Lower leg skin (tissue), 3 donors: ENCODE measurements at regions not wholly inside any gene's neighbourhood (a gene's known extent, or its start where the extent isn't known, plus 50 kb on each side); places are given as distances from the start of the nearest gene placed in this dataset.

Experiments used
- CTCF ChIP-seq, 3 donors: fragments of 450-650 bp; IDR thresholded peaks; one replicate each; pipeline ENCODE4 v1.5.1; 2016; ENCODE audit warnings: antibody characterized with exemption in 3 of 3, mild to moderate bottlenecking in 3 of 3, moderate library complexity in 2 of 3
- POLR2A ChIP-seq, 2 donors: fragments of 450-650 bp; IDR thresholded peaks; one replicate each; pipeline ENCODE4 v1.6.1; 2016 to 2017; ENCODE audit warnings: antibody characterized with exemption in 2 of 2, mild to moderate bottlenecking in 1 of 2, moderate library complexity in 1 of 2

- no peak for TF ChIP-seq CTCF (IDR thresholded peaks at IDR 0.05)
- TF ChIP-seq POLR2A (IDR thresholded peaks at IDR 0.05) = no peak
These were observed 411.3 kb upstream of the TENM4 start for GRCh38 chr11:79852176-79852575.
